HepG2 (cell line): ENCODE measurements at regions not wholly inside any gene's neighbourhood (a gene's known extent, or its start where the extent isn't known, plus 50 kb on each side); places are given as distances from the start of the nearest gene placed in this dataset.

Experiments
- ATAC-seq: fragments of 200-7000 bp; cut with Tn5 transposase; 3 replicates; pipeline ENCODE4 v1.9.1; 2020; ENCODE audit warnings: mild to moderate bottlenecking, moderate library complexity
- BruUV-seq: library from RNA; stranded (reverse); fragments of 400-500 nt; replicated peaks from 2 replicates; lab custom pipeline; 2021; lab: Mats Ljungman, UMichigan
- CTCF ChIA-PET: fragments of 300-600 bp; formaldehyde crosslinking; extraction: SDS; loops from one replicate; lab custom pipeline; 2021; ENCODE audit warnings: low total read pairs, inconsistent platforms, low intra/inter-chr PET ratio; lab: Yijun Ruan, JAX
- POLR2A ChIA-PET: fragments of 350-600 bp; sonication (Branson Sonifier 250); formaldehyde crosslinking; loops from one replicate; lab custom pipeline; 2020; ENCODE audit warnings: antibody characterized with exemption, inconsistent platforms; lab: Yijun Ruan, JAX
- DNase-seq: peaks from one replicate; pipeline ENCODE4 v3.0.0-alpha.2; 2015; ENCODE audit warnings: low spot score
- FAIRE-seq: peaks from 3 replicates; lab custom pipeline; 2011; peaks lifted over from hg19 to GRCh38; lab: Jason Lieb, UNC
- H2AFZ ChIP-seq: one replicate; pipeline ENCODE4 v1.6.1; 2011; ENCODE audit warnings: low read length, inconsistent platforms
- H3K27ac ChIP-seq: fragments of 300-600 bp; 3 replicates; pipeline ENCODE4 v1.8.0; 2011; ENCODE audit warnings: mixed run types, mild to moderate bottlenecking, mixed read lengths, low read length, inconsistent platforms; ENCODE audit not compliant: insufficient read depth; ENCODE audit errors: extremely low read length
- H3K27me3 ChIP-seq, 2 experiments: fragments of 200-600 bp in 1 of 2; 2 replicates in 1 of 2; 3 replicates in 1 of 2; pipeline versions ENCODE4 v1.6.0 to v1.8.0; 2011; ENCODE audit warnings: low read length in 2 of 2, mild to moderate bottlenecking in 2 of 2, moderate library complexity in 2 of 2, inconsistent platforms in 1 of 2; ENCODE audit not compliant: insufficient read depth in 2 of 2, control insufficient read depth in 1 of 2
- H3K36me3 ChIP-seq, 2 experiments: fragments of 200-600 bp in 1 of 2; replicated peaks in 1 of 2; 2 replicates in 1 of 2; 3 replicates in 1 of 2; pipeline versions ENCODE4 v1.5.1 to v1.8.0; 2011; ENCODE audit warnings: low read length in 2 of 2, inconsistent platforms in 1 of 2; ENCODE audit not compliant: insufficient read depth in 2 of 2, control insufficient read depth in 1 of 2
- H3K4me1 ChIP-seq: 2 replicates; pipeline ENCODE4 v1.5.1; 2012; ENCODE audit warnings: low read length, inconsistent platforms; ENCODE audit not compliant: insufficient read depth
- H3K4me2 ChIP-seq: 2 replicates; pipeline ENCODE4 v1.6.0; 2011; ENCODE audit warnings: low read depth, low read length, inconsistent platforms
- H3K4me3 ChIP-seq, 3 experiments: fragments of 200-600 bp in 1 of 3; sonication (generic), shearing (Covaris generic) in 1 of 3; replicated peaks in 1 of 3; 2 replicates each; pipeline ENCODE4 v1.5.1; 2011 to 2016; ENCODE audit warnings: low read length in 3 of 3, inconsistent platforms in 2 of 3, low read depth in 2 of 3, mild to moderate bottlenecking in 2 of 3, control low read depth in 1 of 3, mixed read lengths in 1 of 3; ENCODE audit not compliant: insufficient read depth in 1 of 3
- H3K79me2 ChIP-seq: one replicate; pipeline ENCODE4 v1.6.1; 2011; ENCODE audit warnings: low read length, inconsistent platforms; ENCODE audit not compliant: insufficient read depth
- H3K9ac ChIP-seq: 2 replicates; pipeline ENCODE4 v1.6.0; 2011; ENCODE audit warnings: mild to moderate bottlenecking, low read depth, low read length, inconsistent platforms; ENCODE audit not compliant: insufficient read depth
- H3K9me3 ChIP-seq: 2 replicates; pipeline ENCODE4 v1.5.1; 2012; ENCODE audit warnings: mild to moderate bottlenecking, low read length
- H4K20me1 ChIP-seq: 2 replicates; pipeline ENCODE4 v1.6.0; 2011; ENCODE audit warnings: inconsistent platforms, mild to moderate bottlenecking, low read length, moderate library complexity; ENCODE audit not compliant: insufficient read depth
- DNMT3B ChIP-seq: conservative IDR thresholded peaks from 2 replicates; pipeline ENCODE4 v1.6.1; 2016; ENCODE audit warnings: missing biosample characterization, control low read depth
- FIP1L1 ChIP-seq: fragments of 200-400 bp; formaldehyde crosslinking; IDR thresholded peaks from 2 replicates; pipeline ENCODE4 v1.6.1; 2018; ENCODE audit warnings: low read depth, mild to moderate bottlenecking, low read length, moderate library complexity, borderline replicate concordance; ENCODE audit not compliant: insufficient read depth
- MAF1 ChIP-seq: sonication (generic); formaldehyde crosslinking; IDR thresholded peaks from 2 replicates; pipeline ENCODE4 v1.5.0; 2020; ENCODE audit warnings: missing genetic modification reagents, borderline replicate concordance
- NFKB2 ChIP-seq: sonication (generic); formaldehyde crosslinking; IDR thresholded peaks from 2 replicates; pipeline ENCODE4 v1.4.0; 2020; ENCODE audit warnings: missing genetic modification reagents, borderline replicate concordance
- NRL ChIP-seq: sonication (generic); formaldehyde crosslinking; IDR thresholded peaks from 2 replicates; pipeline ENCODE4 v1.5.0; 2020; ENCODE audit warnings: missing genetic modification reagents, mild to moderate bottlenecking, moderate library complexity, borderline replicate concordance
- SIN3B ChIP-seq: fragments of 150-350 bp; IDR thresholded peaks from 2 replicates; pipeline ENCODE4 v1.6.1; 2014; ENCODE audit warnings: low read length
- STAT5B ChIP-seq: sonication (generic); formaldehyde crosslinking; IDR thresholded peaks from 2 replicates; pipeline ENCODE4 v1.4.0; 2020; ENCODE audit warnings: missing genetic modification reagents
- TFAP4 ChIP-seq: sonication (generic); IDR thresholded peaks from 2 replicates; pipeline ENCODE4 v1.6.1; 2016; ENCODE audit warnings: low read depth, borderline replicate concordance
- TFDP2 ChIP-seq: sonication (generic); formaldehyde crosslinking; IDR thresholded peaks from 2 replicates; pipeline ENCODE4 v1.4.0; 2020; ENCODE audit warnings: missing genetic modification reagents
- ZNF512 ChIP-seq: sonication (generic); formaldehyde crosslinking; IDR thresholded peaks from 2 replicates; pipeline ENCODE4 v1.4.0; 2020; ENCODE audit warnings: mild to moderate bottlenecking, missing genetic modification reagents
- ZSCAN20 ChIP-seq: sonication (generic); formaldehyde crosslinking; IDR thresholded peaks from 2 replicates; pipeline ENCODE4 v1.4.0; 2020; ENCODE audit warnings: missing genetic modification reagents, mild to moderate bottlenecking, borderline replicate concordance
- ZSCAN22 ChIP-seq: sonication (generic); formaldehyde crosslinking; IDR thresholded peaks from 2 replicates; pipeline ENCODE4 v1.4.0; 2020; ENCODE audit warnings: mild to moderate bottlenecking, missing genetic modification reagents
- in situ Hi-C: cut with HindIII; loops from 2 replicates; pipeline ENCODE4 v1.10.0; 2017; ENCODE audit warnings: low pct_unique_long_range_greater_than_20kb; ENCODE audit not compliant: extremely low pct_ligation_motif_present
- intact Hi-C: fragments of 100-400 bp; cut with micrococcal nuclease; formaldehyde crosslinking; loops from one replicate; pipeline ENCODE4 v1.10.0; 2022; ENCODE audit not compliant: unreplicated experiment
- TF ChIP-seq, protein P1 (sequence below): sonication (generic); formaldehyde crosslinking; IDR thresholded peaks from 2 replicates; pipeline ENCODE4 v1.4.0; 2020; ENCODE audit warnings: mild to moderate bottlenecking, missing genetic modification reagents

DNA sequence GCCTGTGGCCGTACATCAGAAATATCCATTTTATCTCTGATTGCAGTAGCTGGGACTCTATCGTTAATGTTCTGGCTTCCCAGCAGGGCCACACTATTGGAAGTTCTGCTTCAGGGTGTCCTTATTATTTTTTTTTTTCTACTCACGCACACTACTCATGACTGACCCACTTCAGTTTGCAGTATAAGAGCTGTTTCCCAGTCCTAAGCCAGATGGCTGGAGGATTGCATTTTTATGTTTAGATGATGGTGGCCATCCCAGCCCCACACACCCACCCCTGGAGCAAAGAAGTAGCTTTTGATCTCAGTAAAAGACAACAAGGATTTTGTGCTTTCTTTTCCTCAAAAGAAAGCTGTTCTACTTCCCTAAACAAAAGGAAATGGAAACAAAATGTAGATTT lies 557.0 kb upstream of the GALNTL6 start (continued):
- no peak for TF ChIP-seq TFDP2 (CRISPR knock-in tag)
- TF ChIP-seq MAF1 (CRISPR knock-in tag): no peak
- no peak for TF ChIP-seq FIP1L1
- TF ChIP-seq ZSCAN22 (CRISPR knock-in tag): no peak
- no peak for TF ChIP-seq ZNF512
- no peak for TF ChIP-seq ZSCAN20 (CRISPR knock-in tag)

DNA sequence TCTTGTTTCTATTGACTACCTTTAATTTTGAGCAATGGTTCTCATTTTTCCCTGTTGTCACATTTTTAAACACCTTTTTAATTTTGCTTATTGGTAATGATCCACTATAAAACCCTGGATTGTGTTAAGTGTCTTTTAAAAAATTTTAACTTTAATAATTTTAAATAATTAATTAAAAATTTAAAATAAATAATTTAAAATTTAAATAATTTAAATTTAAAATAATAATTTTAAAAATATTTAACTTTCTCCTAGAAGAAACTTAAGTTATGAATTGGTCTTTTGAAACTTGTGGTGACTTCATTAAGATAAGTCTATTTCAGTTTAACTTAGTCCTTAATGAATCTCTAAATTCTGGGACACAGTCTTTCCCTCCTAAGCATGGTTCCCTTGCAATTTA lies 566.3 kb upstream of the GALNTL6 start:
- CTCF ChIA-PET: no interaction called here
- Histone ChIP-seq H3K36me3 (no peaks in the 10 kb centered on the region), H3K4me2 (no peak overlapping the region), H3K4me3 (no peak overlapping the region), H3K27me3 (no peaks in the 10 kb centered on the region; a peak in 1 of 5 replicates), H3K4me1 (no peaks in the 10 kb centered on the region), H3K27ac (no peak overlapping the region), H3K9me3 (no peaks in the 10 kb centered on the region), H3K9ac (no peak overlapping the region), H3K79me2 (no peaks in the 10 kb centered on the region), H4K20me1 (no peaks in the 10 kb centered on the region), H2AFZ (no peak overlapping the region)
- FAIRE-seq: no peak
- BruUV-seq: no TSS peak
- ATAC-seq: no peak
- intact Hi-C loops (no loop called here), in situ Hi-C loops (no loop called here)
- DNase-seq: no peak
- POLR2A ChIA-PET: no interaction called here
- TF ChIP-seq STAT5B (CRISPR knock-in tag): no peak
- no peak for TF ChIP-seq NFKB2 (CRISPR knock-in tag)
- TF ChIP-seq DNMT3B: no peak
- TF ChIP-seq TFAP4: no peak
- no peak for TF ChIP-seq NRL (CRISPR knock-in tag)
- TF ChIP-seq SIN3B: no peak
- TF ChIP-seq, protein P1, sequence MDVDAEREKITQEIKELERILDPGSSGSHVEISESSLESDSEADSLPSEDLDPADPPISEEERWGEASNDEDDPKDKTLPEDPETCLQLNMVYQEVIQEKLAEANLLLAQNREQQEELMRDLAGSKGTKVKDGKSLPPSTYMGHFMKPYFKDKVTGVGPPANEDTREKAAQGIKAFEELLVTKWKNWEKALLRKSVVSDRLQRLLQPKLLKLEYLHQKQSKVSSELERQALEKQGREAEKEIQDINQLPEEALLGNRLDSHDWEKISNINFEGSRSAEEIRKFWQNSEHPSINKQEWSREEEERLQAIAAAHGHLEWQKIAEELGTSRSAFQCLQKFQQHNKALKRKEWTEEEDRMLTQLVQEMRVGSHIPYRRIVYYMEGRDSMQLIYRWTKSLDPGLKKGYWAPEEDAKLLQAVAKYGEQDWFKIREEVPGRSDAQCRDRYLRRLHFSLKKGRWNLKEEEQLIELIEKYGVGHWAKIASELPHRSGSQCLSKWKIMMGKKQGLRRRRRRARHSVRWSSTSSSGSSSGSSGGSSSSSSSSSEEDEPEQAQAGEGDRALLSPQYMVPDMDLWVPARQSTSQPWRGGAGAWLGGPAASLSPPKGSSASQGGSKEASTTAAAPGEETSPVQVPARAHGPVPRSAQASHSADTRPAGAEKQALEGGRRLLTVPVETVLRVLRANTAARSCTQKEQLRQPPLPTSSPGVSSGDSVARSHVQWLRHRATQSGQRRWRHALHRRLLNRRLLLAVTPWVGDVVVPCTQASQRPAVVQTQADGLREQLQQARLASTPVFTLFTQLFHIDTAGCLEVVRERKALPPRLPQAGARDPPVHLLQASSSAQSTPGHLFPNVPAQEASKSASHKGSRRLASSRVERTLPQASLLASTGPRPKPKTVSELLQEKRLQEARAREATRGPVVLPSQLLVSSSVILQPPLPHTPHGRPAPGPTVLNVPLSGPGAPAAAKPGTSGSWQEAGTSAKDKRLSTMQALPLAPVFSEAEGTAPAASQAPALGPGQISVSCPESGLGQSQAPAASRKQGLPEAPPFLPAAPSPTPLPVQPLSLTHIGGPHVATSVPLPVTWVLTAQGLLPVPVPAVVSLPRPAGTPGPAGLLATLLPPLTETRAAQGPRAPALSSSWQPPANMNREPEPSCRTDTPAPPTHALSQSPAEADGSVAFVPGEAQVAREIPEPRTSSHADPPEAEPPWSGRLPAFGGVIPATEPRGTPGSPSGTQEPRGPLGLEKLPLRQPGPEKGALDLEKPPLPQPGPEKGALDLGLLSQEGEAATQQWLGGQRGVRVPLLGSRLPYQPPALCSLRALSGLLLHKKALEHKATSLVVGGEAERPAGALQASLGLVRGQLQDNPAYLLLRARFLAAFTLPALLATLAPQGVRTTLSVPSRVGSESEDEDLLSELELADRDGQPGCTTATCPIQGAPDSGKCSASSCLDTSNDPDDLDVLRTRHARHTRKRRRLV (CRISPR knock-in tag): no peak
